Dedifferentiated amniotic fluid mesenchymal stem cell (primary cell): ENCODE measurements at regions not wholly inside any gene's neighbourhood (a gene's known extent, or its start where the extent isn't known, plus 50 kb on each side); places are given as distances from the start of the nearest gene placed in this dataset.

ENCODE experiments used
- DNase-seq: peaks from one replicate; pipeline ENCODE4 v3.0.0-alpha.2; 2016; ENCODE audit errors: extremely low spot score

DNA sequence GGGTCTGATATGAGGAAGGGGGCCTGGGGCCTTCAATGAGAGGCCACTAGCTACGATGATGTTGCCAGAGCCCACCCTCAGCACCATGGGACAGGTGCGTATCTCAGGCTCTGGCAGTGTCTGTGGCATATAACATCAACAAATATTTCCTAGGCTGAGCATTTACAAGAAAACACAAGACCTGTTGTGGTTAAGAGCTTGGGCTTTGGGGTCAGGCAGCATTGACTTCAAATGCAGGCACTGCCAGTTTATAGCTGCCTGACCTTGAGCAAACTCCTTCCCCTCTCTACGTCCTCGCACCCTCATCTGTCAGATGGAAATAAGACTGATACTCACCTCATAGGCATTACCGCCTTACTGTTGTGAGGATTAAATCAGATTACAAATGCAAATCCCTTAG is 156.0 kb downstream of the KATNAL1 start:
- no peak for DNase-seq

DNA sequence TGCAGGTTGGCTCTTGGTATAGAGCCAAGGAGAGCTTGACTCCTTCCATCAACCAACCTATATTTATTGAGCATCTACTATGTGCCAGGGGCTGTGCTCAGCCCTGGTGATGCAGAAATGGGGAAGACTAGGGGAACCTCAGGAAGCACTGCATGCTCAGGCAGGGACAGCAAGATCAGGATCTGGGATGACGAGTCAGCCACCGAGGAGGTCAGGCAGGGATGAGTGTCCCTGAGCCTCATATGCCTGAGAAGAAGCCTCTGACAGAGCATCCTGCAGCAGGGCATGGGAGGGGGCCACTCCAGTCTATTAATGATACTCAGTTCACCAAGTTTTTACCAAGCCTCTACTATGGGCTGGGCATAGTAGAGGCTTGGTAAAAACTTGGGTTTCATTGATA is 158.1 kb downstream of the KATNAL1 start:
- no peak for DNase-seq

DNA sequence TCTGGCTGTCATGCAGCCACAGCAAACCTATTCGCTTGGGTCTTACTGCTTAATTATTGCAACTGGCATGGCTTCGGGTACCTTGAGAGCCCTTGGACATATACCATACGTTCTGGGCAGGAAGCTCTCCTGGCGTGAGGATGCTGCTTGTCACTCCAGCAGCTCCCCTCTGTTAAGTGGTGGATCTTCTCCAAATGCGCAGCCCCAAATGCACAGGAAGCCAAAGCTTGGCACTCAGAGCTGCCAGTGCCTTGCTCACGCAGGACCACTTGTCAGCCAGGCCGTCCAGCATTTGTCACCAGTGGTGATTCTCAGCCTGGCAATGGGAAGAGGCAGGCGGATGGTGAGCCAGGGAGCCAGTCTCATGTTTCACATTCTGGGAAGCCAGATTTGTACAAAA is 158.6 kb downstream of the KATNAL1 start:
- DNase-seq, result no peak

DNA sequence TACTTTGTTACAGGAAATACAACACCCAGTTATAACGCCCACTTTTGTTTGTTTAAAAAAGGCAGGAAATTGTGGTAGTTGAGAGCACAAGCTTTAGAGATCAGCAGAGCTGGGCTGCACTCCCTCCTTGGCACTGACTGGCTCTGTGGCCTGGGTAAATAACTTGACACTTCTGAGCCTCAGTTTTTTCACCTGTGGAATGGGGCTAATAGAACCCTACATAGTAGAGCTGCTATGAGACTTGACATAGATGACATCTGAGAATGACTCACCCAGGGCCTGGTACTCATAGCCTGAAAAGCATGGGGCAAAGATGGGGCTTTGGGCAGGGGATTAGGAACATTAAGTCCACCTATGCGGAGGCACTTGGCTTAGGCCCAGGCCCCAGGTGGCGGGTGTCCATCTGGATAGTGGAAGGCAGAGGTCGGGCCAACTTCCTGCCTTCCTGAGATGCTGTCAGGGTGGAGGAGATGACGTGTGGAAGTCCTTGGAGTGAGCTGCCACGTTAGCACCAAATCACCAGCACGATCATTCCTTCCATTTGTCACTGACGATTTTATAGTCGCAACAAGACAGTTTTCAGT is 159.1 kb downstream of the KATNAL1 start:
- no peak for DNase-seq

DNA sequence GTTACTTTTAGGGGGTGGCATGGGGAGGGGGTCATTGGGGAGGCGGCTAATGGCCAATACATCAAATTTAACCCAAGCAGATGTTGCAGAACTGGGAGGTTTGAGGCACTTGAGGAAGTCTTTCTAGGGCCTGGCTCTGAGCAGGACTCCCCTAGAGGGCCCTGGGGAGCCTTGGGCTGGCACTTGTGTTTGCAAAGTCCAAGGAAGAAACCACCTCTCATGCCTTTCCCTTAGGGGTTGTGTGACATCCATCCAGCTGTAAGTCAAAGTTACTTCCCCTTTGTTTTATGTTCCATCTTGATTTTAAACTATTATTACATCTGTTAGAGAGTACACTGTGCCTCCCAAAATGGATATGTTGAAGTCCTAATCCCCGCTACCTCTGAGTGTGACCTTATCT is 159.9 kb downstream of the KATNAL1 start:
- no peak for DNase-seq

DNA sequence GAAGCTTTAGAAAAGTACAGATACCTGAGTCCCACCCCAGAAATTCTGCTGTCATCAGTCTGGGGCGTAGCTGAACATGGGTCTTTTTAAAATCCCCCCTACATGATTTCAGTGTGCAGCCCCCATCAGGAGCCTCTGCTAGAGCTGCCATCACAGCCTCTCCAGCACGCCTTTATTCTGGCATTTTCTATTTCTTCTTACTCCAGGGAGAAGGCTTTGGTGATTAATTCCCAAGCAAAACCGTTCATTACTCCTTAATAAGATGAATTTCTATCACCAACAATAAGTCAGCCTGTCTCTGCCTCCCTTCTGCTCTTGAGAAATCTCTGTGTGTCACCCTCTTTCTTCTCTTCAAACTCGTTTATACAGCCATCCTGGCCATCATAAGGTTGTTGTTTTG is 160.3 kb downstream of the KATNAL1 start:
- DNase-seq, result no peak

DNA sequence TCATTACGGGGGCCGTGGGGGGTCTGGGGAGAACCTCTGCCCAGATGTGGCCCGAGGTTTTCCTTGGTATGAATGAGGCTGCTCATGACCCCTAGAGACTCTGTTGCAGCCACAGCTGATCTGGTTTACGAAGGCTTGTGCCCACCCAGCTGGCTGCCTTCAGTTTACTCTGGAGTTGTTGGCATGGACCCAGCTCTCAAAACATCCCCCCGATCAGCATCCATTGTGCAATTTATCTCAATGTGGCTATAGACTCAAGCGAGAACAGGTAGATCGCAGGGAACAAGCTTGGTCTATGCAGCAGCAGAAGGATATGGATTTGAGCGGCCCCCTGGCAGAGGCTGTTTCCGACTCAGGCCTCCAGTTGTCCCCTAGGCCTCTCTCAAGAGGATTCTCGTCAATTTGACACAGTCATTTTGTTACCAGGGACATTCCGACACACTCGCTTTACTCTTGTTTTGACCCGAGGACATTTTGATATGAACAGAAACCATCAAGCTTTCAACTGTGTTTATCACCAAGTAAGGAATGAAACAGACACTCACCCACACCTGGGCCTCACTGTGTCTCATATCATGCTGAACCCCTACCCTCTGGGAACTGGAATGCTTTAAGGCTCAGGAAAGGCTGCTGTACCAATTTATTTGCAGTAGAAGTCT is 161.5 kb downstream of the KATNAL1 start:
- DNase-seq, result no peak

DNA sequence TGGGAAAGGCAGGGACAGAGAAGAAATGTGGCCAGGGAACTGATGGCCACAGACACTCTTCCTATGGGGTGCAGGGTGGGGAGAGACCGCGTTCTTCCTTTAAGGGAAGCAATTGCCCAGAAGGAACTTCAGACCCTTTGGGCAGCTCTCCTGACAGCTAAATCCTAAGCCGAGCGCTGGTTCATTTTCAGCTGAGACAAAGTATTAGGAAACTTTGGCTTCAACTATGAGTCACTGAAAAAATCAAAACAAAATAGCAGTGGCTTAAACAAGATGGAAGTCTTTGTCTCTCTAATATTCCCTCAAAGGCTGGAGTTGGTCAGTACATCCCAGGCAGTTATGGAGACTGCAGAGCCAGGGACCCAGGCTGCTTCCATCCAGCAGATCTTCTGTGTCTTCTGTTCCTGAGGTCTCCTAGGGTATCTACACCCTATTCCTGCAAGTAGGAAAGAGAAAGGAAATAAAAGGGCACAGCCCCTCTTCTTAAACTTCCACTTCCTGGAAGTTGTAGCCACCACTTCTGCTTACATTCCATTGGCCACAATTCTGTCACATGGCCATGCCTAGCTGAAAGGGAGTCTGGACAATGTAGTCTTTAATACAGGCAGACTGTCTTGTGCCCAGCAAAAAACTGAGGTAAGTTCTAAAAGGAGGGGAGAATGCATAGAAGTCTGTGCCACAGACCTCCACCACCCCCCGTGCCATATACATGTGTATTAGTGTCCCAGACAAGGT is 163.5 kb downstream of the KATNAL1 start:
- peak; percentile 24 for DNase-seq

DNA sequence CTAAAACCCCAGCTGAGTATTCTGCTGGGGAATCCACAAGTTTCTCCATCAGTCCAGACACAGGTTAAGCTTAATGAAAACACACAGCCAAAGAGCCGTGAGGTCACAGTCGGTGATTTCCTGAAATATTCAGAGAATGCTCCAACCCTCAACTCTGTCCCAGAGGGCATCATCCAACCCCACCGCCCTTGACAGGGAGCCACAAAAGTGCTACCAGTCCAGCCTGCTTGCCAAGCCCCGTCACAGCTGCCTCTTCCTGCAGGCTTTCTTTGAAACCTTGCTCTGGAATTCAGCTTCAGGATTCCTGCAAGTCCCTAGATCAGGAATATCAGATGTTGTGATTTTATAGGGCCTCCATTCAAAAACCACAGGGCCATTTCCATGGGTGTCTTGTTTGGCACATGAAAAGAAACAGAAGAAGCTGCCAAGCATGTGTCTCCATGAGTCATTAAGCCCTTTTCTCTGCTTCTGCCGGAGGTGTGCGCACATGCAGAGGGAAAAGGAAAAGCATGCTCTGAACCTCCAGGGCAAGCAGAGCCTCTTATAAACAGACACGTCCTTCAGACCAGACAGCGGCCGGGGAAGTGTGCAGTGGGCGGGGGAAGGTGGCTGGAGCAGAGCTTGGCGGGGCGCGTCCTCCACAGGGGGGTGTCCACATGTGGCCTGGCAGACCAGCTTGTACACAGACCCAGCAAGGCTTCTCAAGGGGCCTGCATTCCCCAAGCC is 164.7 kb downstream of the KATNAL1 start:
- DNase-seq, result peak; percentile 58

DNA sequence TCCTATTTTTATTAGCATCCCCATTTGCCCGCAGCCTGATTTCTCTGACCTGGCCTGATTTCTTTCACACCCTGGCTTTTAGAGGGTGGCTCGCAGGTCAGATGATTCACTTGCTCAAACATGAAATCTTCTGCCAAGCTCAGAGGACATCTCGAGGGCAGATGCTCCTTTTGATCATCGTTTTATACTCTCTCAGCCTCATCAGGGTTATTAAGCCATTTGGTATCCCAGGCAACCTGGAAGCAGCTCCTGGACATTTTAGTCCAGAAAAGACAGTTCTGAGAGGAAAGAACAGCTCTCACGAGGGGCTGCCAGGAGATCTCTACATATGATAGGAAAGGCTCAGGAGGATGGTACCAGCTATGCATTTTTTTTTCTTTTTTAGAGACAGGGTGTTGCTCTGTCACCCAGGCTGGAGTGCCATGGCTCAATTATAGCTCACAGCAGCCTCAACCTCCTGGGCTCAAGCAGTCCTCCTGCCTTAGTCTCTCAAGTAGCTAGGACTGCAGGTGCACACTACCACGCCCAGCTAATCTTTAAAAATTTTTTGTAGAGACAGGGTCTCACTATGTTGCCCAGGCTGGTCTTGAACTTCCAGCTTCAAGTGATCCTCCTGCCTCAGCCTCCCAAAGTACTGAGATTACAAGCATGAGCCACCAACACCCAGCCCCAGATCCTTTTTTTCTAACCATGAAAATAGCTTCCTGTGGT is 165.4 kb downstream of the KATNAL1 start:
- no peak for DNase-seq

DNA sequence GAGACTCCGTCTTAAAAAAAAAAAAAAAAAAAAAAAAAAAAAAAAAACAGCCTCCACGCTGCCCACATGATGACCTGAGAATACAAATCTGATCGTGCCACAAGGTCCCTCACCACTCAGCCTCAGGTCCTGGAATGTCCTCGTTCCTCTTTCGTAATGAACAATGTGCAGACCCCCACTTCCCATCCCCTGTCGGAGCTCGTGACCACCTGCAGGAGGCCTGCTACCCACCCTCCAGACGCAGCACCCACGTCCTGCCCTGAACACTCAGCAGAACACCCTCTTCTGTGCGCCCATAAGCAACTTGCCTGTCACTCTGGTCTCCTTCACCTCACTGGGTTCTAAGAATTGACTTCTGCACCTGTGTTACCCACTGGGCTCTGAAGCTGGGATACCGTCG is 166.4 kb downstream of the KATNAL1 start:
- DNase-seq, result no peak

DNA sequence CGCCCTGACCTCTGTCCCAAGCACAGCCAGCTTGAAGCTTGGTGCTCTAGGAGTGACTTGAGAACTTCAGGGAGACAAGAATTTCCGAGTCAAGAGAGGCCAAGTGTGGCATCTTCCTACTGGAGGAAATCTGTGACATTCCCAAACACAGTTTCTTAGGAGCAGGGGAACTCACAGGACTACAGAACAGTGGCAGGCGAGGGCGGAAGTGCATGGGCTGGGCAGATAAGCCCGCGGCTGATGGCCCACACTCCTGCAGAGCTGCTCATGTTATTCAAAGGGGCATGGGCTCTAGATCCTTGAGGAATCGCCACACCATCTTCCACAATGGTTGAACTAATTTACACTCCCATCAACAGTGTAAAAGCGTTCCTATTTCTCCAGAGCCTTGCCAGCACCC is 168.8 kb downstream of the KATNAL1 start:
- no peak for DNase-seq

DNA sequence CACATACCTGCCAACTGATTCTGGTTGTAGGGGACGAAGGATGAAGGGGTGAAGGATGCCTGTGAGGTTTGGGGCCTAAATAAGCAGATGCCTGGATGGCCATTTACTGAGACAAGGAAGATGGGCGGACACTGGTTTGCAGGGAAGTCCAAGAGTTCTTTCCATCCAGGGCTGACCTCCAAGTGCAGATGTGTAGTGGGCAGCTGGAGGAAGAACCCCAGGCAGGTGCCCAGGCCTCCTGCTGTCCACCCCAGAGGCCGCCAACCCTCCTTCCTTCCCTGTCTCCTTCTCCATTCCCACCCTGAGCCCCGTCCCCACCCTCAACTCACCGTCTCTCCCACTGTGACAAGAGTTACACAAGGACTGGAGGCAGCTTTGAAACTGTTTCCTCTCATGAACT is 171.5 kb downstream of the KATNAL1 start:
- no peak for DNase-seq

DNA sequence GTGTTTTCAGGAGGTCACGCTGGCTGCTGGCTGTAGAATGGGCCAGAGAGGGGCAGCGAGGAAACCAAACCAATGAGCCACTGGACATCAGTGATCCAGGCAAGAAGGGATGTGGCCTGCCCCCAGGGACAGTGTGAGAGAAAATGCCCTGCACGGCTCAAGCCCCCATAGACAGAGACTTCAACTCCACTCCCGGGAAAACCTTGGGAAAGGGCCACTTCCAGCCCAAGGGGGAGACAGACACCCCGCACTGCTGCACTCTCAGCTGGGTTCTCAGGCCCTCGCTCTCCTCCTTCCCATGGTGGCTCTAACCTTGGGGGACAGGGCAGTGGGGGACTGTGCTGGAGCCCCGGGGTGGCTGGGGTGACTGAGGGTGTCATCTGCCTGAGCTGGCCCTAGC is 172.0 kb downstream of the KATNAL1 start:
- no peak for DNase-seq

DNA sequence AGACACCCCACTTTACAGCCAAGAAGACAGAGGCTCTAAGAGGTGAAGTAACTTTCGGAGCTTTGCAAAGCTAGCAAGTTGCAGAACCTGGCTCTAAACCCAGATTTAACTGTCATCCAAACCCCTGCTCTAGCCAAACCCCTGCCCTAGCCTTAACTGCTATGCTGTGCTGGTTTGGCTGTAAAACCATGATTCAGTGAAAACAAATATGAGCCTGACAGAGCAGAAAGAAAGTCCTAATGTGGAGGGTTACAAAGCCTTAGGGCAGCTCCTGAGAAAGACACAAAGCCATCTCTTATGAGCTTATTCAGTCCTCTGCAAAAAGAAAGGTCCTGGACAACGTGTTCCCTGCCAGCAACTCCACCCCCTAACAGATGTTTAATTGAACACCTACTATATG is 172.8 kb downstream of the KATNAL1 start:
- DNase-seq, result no peak

DNA sequence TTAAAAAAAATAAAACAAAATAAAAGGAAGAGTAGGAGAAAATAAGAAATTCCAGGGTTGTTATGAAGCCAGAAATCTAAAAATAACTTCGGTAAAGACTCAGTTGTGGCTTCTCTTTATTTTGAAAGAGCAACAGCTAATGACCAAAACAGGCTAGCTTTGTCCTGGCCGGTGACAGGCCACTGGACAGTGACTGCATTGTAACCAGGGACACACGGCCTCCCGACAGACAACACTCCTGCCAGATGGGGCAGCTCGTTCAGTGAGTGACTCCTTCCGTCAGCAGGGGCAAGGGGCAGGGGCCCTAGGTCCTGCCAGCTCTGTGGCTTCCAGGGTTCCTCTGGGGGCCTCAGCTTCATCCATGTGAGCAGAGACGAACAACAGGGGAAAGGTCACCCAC is 173.4 kb downstream of the KATNAL1 start:
- DNase-seq, result no peak

DNA sequence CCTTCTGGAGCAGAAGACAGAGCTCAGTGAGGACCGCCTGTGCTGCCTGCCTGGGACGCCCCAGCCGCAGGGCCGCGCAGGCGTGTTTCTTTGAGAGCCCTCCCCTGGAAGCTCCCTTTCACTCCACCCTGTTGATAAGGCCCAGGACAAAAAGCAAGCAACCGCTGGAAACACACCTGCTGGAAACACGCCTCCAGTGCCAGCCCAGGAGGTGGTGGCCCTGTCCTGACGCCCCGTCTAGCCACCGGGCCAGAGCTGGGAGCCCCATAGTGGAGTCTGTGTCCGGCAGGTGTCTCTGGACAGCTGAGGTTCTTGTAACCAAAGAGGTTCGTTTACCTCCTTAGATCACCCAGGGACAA is 173.8 kb downstream of the KATNAL1 start:
- no peak for DNase-seq

DNA sequence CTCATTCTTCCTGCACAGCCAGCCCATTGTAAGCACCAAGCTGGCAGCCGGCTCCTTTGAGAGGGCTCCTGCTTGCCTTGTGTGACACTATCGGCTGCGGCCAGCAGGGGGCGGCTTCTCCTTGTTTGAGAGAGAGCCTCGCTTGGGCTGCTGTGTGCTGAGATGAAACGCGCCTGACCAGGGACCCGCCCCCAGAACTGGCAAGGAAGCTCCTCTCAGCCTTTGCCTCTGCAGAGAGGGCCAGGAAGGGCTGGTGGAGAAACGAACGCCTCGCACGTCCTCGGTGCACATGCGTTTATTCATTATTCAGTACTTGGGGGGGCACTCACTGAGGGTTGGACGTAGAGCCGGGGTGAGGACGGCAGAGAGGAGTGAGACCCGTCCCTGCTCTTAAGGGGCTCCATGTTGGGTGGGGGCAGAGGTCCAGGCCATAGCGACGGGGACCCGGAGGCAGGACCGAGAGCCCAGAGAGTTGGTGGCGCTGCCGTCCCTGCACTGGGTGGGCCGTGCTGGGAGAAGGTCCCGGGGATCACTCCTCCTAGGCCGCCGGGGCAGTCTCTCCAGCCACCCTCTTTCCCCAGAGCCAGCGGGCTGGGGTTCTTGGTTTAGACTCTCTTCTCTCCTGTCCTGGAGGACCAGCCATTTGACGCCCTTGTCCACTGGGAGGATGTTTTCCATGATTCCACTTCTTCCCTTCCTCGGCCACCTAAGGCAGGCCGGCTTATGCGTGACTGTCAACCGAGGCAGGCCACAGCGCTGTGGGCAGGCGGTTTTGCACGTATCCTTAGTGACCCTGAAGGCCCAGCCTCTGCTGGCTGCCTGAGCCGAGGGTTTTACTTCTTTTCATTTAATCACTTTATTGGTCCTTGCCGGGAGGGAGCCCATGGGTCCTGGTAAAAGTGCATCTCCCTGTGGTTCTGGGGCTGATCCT is 174.5 kb downstream of the KATNAL1 start:
- DNase-seq, result peak; percentile 93

DNA sequence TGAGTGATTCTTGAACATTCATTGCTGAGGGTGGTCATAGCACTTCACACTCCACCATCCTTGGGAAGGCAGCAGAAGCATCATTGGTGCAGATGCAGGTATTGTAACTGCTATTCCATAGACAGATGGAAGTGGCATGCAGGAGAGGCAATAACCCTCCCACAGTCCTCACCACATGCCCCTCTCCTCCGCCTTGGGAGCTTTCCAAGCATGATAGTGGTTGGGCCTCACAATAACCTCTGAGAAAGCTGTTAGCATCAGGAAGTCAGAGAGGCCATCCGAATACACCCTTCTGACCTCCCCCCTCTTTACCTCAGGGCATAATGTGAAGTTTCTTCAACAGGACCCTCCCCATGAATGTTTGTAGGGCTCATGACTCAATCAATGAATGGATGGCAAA is 177.9 kb downstream of the KATNAL1 start:
- no peak for DNase-seq

DNA sequence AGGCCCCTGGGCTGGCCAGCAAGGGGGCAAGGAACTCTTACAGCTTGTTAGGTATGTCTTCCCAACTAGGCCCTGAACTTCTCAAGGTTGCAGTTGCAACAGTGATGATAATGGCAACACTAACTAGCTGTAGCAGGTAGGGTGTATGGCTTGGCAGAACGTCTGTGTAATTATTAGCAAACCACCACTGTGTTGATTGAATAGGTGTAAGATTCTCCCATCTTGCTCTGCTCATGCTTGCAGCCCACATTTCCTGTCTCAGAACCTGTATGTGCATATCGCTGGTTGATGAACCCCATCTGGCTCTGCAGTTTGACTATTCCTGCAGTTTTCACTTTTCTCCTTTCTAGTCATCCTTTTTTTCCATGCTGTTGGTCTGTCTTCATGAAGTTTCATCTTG is 178.8 kb downstream of the KATNAL1 start:
- DNase-seq, result no peak

DNA sequence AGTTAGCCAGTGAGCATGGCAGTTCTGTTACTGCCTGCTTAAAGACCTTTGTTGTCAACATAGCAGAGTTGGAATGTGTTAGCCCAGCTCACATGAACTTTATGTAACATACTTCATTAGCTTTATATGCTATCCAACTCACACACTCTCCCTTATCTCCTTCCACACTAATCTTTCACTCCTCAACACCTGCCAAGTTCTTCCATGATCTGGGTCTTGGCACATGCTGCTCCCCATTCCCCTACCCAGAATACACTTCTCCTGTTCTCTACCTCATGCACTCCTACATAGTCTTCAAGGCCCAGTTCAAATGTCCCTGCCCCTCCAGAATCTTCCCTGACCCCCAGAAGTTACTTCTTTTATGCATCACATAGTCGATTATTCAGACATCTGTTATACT is 179.3 kb downstream of the KATNAL1 start:
- no peak for DNase-seq
